Left renal cortex interstitium (tissue), 4 donors: ENCODE measurements at regions not wholly inside any gene's neighbourhood (a gene's known extent, or its start where the extent isn't known, plus 50 kb on each side); places are given as distances from the start of the nearest gene placed in this dataset.

Source experiments
- DNase-seq, 4 donors: peaks; one replicate each; pipeline ENCODE4 v3.0.0-alpha.2; 2013; ENCODE audit warnings: low read depth in 4 of 4, low spot score in 2 of 4, missing footprints in 1 of 4

DNA sequence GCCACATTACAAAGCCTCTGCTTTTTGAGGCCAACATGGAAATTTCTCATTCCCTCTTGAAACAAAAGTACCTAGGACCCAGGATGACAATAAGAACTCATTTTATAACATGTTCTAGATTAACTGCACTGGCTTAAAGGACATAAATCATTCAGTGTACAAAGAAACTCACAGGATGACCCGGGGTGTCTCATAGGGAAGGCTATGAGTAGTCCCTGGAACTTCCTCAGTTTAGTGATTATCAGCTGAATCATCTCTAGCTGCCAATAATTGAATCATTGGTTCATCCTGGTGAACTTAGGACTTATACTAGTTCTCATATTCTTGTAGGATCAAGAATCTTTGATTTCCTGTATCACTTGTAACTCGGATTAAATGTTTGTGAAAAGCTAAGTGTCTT is 95.8 kb upstream of the WDR1 start:
- no peak for DNase-seq

DNA sequence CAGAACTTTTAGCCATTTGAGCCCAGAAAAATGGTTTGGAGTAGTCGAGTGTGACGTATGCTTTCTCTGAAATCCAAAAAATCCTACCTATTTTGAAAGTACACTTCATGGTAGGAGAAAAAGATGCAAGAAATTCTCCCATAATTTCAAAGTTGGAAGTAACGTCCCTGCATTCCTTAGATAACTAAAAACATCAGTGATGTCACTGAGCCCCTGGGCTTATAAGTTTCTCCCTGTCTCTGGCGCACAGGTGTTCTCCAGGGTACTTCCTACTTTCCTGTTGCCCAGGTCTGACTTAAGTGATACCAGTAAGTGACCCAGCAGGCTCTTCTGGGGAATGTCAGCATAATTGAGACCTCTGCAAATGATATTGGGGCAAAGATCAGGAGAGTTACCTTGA is 90.5 kb upstream of the WDR1 start:
- DNase-seq: no peak

DNA sequence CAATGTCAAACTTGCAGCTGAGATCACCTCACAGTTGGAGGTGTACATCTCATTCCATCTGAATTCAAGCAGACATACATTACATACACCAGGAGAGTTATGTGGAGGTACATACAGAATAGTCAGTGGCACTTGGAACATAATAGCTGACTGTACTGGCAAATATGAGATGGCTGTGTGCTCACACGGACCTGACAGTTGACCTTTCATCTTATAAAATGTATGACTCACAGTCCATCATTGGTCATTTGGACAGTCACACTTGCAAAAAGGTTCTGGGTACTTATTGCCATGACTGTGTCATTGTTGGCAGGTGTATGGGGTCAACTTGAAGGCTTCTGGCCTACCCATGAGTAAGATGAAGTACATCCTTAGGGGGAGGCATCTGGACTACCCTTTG is 88.6 kb upstream of the WDR1 start:
- DNase-seq: no peak

DNA sequence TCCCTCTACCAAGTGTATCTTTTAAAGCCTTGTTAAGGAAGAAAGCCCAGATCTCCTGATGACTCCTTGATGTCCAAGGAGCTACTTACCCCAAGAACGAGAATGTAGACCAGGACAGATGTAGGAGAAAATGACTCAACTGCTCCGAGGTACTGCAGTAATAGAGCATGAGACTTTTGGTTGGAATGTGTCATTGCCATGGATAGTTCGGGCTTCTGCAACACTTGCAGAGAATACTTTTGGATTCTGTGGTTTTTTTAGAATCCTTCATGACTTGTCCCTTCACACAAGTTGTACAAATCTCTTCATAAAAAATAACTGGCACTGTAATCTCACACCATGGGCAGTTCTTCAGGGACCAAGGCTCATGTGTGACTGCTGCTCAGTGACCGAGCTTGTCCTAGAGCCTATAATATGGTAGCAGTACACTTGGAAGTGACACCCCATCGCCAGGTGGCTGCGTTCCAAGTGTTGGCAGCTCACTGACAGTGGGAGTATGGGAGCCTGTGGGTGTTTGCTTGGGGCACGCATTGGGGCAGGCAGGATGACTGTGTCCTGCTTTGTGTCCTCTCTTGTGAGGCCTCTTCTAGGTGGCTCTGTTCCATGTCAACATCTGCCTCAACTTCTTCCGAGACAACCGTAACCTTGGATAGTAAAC is 87.9 kb upstream of the WDR1 start:
- DNase-seq: no peak

DNA sequence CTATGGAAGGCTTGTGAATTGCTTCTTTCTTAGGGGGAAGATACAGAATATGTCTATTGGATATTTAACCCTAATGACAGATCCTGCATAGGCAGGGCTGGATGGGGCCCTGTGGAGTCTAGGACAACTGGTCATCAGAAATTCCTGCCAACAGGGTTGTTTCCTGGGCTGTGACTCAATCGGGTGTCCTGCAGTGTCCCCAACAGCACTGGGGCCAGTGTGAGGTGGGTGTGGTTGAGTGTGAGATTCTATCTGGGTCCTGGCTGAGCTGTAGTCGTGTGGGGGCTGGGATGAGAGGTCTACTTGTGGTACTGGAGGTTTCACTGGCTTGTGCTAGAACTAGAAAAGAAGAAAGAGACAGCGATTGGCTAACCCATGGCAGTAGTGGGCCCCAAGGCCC is 87.3 kb upstream of the WDR1 start:
- no peak for DNase-seq

DNA sequence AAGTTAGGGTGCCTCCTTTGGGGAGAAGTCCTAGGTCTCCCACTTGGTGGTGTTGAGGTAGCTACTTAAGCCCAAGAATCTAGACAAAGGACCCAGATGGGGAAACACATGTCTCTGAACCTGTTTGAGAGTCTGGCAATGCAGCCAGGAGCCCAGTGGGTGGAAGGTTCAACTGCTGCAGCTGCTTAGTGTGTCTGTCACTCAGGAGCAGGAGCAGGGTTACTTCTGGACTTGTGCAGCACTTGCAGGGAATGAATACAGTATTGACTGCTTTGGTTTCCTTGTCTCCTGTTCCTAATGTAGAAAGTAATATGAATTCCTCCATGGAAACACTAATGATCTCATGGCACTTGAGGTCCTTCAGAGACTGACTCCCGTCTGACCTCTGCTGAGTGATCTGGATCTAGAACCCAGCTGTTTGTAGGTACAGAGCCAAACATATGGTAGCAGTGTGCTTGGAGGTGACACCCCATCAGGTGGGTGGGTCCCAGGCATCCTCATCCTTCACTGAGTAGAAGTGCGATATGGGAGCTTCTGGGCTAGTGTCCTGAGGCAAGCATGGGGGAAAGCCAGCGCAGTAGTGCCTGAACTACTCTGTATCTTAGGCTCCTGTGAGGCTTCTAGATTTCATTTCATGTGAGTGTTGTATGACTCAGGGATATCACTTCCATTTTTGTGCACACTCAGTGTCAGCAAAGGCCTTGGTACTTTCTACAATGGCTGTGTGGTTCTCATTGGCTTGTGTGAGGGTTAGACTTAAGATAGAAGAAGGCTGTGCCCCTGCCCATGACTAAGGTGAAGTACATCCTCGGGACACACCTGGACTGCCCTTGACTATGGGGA is 85.0 kb upstream of the WDR1 start:
- no peak for DNase-seq

DNA sequence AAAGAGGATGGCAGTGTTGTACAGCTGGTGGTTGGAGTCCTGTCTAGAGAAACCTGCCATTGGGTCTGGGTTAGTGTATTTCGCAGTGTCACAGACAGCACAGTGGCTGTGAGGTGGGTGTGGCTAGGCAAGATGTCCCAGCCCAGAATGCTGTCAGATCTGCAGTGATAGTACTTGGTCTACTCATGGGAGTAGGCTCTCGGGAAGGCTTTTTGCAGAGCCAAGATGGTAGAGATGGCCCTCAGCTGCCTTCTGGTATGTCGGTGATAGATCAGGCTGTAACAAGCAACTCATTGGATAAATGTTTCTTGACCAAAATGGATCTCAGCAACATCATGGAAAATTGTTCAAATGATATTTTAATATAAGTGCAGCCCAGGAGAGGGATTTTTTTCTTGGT is 84.3 kb upstream of the WDR1 start:
- DNase-seq: no peak

DNA sequence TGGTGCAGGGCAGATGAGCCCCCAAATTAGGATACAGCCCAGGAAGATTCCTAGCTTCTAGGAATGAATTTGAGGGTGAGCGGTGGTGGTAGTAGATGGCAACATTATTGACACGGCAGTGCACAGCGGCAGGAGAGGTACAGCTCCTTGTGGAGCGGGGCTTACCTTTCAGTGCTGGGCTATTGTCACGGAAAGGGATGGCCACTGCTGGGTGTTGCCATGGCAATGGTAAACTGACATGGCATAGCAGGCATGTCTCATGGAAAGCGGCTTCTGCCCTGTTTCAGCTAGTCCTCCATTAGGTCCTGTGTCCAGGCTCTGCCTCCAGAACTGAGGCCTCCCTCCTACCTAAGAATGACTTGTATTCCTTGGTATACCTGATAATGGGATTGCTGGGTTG is 81.8 kb upstream of the WDR1 start:
- DNase-seq: no peak

DNA sequence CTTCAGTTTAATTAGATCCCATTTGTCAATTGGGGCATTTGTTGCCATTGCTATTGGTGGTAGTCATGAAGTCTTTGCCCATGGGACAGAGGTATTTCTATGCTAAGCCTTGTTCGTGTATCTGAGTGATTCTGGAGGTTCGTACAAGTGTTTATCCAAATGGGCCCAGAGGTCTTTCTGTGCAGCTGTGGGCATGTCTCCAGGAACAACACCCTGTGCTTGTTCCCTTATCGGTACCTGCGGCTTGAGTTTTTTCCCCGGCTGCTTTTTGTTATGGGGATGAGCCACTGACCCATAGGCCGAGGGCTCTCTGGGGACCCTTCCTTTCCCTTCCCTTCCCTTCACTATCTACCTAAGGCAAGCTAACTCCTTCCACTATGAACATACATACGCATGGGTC is 81.4 kb upstream of the WDR1 start:
- no peak for DNase-seq

DNA sequence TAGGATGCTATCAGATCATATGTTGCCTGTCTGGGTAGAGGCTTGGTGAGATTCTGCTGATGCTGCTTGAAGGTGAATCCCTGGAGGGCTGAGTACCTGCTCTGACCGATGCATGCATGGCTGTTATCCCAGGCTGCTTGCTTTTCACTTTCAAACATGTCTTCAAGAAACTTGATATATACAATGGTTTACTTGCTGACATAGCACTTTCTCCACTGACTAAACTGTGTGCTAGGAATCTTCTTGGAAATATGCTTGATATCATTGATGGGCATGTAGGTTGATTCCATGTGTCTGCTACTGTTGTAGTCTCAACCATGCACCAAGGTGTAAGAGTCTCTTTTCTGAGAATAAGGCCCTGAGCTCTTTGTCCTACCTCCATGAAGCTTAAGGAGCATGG is 79.6 kb upstream of the WDR1 start:
- no peak for DNase-seq

DNA sequence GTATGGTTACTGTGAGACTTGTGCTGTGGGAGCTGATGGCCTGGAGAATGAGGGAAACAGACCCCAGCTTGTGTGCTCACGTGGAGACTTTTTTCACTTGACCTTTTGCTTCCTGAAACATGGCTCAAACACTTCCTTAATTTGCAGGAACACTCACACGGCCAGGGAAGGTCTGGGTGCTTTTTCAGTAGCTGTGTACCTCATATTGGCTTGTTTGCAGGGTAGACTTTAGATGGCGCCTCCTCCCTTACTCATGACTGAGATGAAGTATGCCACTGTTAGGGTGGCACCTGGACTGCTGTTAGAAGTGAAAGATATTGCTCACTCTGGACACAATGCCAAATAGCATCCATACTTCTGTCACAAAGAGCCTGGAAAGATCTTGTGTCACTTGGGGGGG is 75.7 kb upstream of the WDR1 start:
- DNase-seq: no peak

DNA sequence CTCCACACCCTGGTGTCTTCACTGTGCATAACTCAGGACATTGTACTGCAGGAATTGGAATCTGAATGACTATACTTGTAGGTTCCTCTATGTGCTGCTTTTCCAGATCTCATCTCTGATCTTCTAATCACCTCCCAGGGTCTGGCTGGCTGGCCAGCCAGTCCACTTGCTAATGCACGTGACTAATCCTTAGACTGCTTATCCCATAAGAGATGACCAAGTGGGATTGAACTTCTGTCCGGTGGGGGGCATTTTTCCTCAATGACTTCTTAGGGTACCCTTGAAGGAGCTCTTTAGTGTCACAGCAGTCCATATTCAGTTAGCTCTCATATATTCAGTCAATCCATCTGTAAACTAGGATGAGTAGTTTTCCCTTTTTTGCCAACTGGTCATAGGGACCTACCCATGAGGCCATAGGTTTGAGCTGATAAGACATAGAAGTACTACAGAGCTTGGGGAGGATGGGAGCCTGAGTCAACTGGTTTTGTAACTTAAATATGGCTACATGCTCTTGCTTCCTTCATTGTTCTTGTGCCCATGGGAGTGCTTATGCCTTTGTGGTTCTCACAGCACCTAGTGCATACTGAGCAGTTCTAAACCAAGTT is 71.9 kb upstream of the WDR1 start:
- no peak for DNase-seq

DNA sequence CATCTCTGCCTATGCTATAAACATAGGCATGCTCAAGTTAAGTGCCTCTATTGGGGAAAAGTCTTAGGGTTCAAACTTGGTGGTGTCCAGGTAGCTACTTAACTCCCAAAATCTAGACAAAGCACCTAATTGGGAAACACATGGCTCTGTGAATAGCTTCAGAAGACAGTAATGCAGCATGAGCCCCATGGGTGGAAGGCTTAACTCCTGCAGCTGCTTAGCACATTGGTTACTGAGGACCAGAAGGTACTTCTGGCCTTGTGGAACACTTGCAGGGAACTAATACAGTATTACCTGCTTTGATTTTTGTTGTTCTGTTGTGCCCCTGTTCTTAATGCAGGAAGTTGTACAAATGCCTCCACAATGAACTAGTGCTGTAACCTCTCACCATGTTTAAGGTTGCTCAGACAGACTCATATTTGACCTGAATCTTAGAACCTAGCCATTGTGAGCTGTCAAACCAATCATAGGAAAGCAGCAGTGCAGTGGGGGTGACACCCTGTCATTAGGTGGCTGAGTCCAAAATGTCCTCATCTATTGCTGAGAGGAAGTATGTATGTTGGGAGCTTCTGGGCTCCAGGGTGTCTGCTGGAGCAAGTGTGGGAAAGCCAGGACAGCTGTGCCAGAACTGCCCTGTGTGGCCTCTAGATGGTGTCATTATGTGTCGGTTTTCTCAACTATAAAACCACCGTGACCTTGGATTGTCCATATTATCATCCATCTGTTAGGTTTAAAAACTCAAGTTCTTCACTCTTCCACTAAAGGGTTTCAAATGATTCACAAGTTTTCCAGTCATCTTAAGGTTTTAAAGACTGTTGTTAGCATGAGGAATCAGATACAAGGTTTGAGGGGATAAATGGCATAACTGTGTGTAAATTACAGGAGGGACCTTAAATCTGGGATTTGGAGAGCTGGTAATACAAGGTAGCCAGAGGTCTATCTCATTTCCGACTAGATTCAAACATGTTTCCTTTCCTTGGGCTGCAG is 69.9 kb upstream of the WDR1 start:
- no peak for DNase-seq

DNA sequence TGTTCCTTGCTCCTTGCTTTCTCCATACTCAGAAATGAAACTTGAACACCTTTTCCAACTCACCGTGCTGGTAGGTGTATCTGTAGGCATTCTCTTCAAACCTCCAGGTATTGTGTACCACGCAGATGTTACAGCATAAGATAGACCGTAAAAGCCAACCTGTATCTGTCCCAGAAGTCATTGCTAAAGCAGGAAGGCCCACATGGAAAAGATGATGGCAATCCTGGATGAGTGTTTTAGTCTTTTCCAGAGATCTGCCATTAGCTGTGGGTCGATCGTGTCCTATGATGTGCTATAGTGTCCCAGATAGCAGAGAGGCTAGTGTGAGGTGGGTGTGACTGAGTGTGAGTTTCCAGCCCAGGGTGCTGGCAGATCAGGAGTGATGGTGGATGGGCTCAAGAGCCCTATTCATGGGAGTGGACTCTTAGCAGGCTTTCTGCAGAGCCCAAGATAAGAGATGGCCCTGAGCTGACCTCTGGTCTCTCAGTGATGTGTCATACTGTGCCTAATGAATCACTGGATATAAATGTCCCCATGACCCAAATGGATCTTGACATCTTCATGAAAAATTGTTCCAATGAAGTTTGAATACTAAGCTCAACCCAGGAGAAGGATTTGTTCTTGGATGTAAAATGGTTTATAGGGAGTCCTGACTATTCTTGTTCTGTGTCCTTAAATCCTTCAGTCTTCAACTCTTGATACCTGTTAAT is 69.1 kb upstream of the WDR1 start:
- no peak for DNase-seq

DNA sequence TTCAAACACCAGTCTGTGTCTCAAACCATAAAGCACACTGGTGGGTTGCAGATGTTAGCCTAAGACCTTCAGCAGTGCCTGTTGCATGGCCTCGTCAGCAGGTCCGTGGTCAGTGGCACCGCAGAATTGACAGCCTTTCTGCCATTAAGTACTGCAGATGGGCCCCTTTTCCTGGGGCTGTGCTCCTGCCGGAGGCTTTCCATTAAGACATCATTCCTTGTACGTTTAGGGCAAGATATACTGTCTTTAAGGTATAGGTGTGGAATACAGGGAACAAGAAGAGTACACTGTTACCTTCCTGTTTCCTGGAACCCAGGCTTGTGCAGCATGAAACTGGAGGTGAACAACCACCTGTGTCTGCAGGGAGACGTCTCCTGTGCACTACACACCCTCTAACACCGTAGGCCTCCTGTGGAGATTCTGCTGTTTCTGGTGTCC is 67.9 kb upstream of the WDR1 start:
- no peak for DNase-seq

DNA sequence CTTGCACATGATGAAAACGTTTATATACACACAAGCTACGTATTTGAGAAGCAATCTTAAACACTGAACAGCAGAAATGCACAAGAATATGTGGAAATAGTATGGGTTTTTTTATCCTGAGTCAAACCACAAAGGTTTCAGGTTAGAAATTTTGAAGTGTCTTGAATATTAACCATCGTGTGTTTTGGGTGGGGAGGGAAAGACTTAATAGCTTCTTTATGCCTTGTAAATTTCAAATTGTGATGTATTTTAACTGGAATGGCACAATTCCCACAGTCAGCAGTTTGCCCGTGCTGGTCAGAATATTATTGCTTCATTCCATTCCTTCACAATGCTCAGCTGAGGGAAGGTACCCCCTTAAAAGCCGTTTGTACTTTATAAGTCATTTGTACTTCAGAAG is 67.4 kb upstream of the WDR1 start:
- no peak for DNase-seq

DNA sequence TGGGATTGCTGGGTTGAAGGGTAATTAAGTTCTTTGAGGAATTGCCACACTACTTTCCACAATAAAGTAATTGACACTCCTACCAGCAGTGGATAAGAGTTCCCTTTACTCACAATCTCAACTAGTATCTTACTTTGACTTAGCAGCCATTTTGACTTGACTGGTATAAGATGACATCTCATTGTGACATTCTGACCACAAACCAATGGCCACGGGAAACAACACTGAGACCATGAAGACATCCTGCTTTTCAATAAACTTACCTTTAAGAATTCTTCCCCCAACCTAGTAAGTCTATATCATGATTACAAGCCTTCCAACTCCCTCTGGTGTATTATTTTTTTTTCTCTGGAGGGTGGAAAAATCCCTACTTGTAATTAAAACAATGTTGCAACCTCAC is 66.9 kb upstream of the WDR1 start:
- DNase-seq: no peak

DNA sequence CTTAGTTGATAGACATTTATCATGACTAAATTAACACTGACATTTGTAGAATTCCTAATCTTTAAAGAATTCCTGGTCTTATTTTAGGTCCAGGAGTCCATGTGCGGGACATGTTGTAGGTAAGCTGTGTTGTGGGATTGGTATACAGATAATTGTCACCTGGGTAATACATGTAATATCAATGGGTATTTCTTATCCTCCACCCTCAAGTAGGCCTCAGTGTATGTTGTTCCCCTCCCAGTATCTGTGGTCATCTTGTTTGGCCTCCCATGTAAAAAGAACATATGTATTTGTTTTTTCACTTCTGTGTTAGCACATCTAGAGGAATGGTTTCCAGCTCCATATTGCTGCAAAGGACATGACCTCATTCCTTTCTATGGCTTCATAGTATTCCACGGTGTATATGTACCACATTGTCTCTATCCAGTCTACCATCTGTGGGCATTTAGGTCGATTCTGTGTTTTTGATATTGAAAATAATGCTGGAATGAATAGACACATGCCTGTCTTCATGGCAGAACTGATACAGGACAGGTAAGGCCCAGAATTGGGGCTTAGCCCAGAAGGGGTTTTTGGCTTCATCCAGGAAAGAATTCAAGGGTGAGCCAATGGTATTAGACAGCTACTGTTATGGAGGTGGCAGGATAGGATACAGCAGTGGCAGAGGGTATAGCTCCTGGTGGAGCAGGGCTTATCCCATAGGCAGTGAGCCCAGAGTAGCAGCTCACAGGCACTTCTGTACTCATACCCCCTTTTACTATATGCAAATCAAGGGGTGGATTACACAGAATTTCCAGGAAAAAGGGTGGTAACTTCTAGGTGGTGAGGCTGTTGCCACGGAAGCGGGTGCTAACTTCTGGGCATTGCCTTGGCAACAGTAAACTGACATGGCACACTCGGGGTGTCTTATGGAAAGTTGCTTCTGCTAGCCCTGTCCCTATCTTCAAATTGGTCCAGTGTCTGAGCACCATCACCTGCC is 66.1 kb upstream of the WDR1 start:
- DNase-seq: no peak
